OCI-LY7 (cell line): ENCODE measurements at regions not wholly inside any gene's neighbourhood (a gene's known extent, or its start where the extent isn't known, plus 50 kb on each side); places are given as distances from the start of the nearest gene placed in this dataset.

ENCODE experiments used
- BruUV-seq: library from RNA; stranded (reverse); fragments of 400-500 nt; replicated peaks from 2 replicates; lab custom pipeline; 2021; lab: Mats Ljungman, UMichigan
- CTCF ChIA-PET: fragments of 300-600 bp; sonication (Branson Sonifier 250); formaldehyde crosslinking; loops from one replicate; lab custom pipeline; 2022; ENCODE audit warnings: antibody characterized with exemption; ENCODE audit not compliant: unreplicated experiment; lab: Charles Lee
- POLR2A ChIA-PET: fragments of 300-600 bp; sonication (Branson Sonifier 250); formaldehyde crosslinking; loops from one replicate; lab custom pipeline; 2022; ENCODE audit warnings: antibody characterized with exemption; lab: Charles Lee
- DNase-seq: peaks from one replicate; pipeline ENCODE4 v3.0.0-alpha.2; 2015; ENCODE audit warnings: low spot score
- H2AFZ ChIP-seq: fragments of 200-600 bp; sonication (generic), shearing (Covaris generic); 2 replicates; pipeline ENCODE4 v1.6.1; 2014; ENCODE audit warnings: mild to moderate bottlenecking, antibody characterized with exemption, low read length, moderate library complexity
- H3K27ac ChIP-seq: fragments of 200-600 bp; sonication (generic); 2 replicates; pipeline ENCODE4 v1.5.1; 2014; ENCODE audit warnings: mixed run types, low read depth, mild to moderate bottlenecking, moderate library complexity, low read length, inconsistent platforms; ENCODE audit not compliant: poor library complexity, severe bottlenecking
- H3K36me3 ChIP-seq: fragments of 200-600 bp; sonication (generic); 2 replicates; pipeline ENCODE4 v1.6.1; 2014; ENCODE audit warnings: mild to moderate bottlenecking, antibody characterized with exemption, low read length, moderate library complexity, mixed read lengths; ENCODE audit not compliant: insufficient read depth
- H3K4me1 ChIP-seq: fragments of 200-600 bp; sonication (generic); 2 replicates; pipeline ENCODE4 v1.5.1; 2014; ENCODE audit warnings: mild to moderate bottlenecking, low read length; ENCODE audit not compliant: insufficient read depth, poor library complexity, severe bottlenecking
- H3K4me2 ChIP-seq: fragments of 200-600 bp; sonication (generic); 2 replicates; pipeline ENCODE4 v1.6.1; 2014; ENCODE audit warnings: mild to moderate bottlenecking, low read length
- H3K4me3 ChIP-seq: fragments of 200-600 bp; sonication (generic); 2 replicates; pipeline ENCODE4 v1.5.1; 2014; ENCODE audit warnings: mild to moderate bottlenecking, low read depth, low read length; ENCODE audit not compliant: poor library complexity, severe bottlenecking
- H3K79me2 ChIP-seq: fragments of 200-600 bp; sonication (generic); 2 replicates; pipeline ENCODE4 v1.6.1; 2016; ENCODE audit warnings: low read depth, mild to moderate bottlenecking, low read length, moderate library complexity, mixed read lengths; ENCODE audit not compliant: insufficient read depth
- H3K9me2 ChIP-seq: fragments of 200-600 bp; sonication (generic); 2 replicates; pipeline ENCODE4 v1.6.1; 2016; ENCODE audit warnings: mild to moderate bottlenecking, low read length, mixed read lengths; ENCODE audit not compliant: insufficient read depth
- H3K9me3 ChIP-seq: fragments of 200-600 bp; sonication (generic); 2 replicates; pipeline ENCODE4 v1.6.1; 2014; ENCODE audit warnings: mild to moderate bottlenecking, mixed run types, low read length, mixed read lengths
- H4K20me1 ChIP-seq: fragments of 200-600 bp; sonication (generic); 2 replicates; pipeline ENCODE4 v1.6.1; 2014; ENCODE audit warnings: mild to moderate bottlenecking, antibody characterized with exemption, low read length, moderate library complexity, mixed read lengths; ENCODE audit not compliant: insufficient read depth
- EZH2phosphoT487 ChIP-seq: fragments of 200-600 bp; sonication (generic); IDR thresholded peaks from 2 replicates; pipeline ENCODE4 v1.6.1; 2018; ENCODE audit warnings: low read depth, borderline replicate concordance, mild to moderate bottlenecking, mixed run types, antibody characterized with exemption, low read length, moderate library complexity, mixed read lengths
- intact Hi-C: fragments of 100-400 bp; cut with micrococcal nuclease; formaldehyde crosslinking; loops from one replicate; pipeline ENCODE4 v1.10.0; 2022; ENCODE audit not compliant: unreplicated experiment
- TF ChIP-seq, protein P1 (sequence below): fragments of 200-600 bp; sonication (generic); conservative IDR thresholded peaks from 2 replicates; pipeline ENCODE4 v1.5.1; 2014; ENCODE audit warnings: mild to moderate bottlenecking, antibody characterized with exemption, low read length, moderate library complexity, mixed read lengths

DNA sequence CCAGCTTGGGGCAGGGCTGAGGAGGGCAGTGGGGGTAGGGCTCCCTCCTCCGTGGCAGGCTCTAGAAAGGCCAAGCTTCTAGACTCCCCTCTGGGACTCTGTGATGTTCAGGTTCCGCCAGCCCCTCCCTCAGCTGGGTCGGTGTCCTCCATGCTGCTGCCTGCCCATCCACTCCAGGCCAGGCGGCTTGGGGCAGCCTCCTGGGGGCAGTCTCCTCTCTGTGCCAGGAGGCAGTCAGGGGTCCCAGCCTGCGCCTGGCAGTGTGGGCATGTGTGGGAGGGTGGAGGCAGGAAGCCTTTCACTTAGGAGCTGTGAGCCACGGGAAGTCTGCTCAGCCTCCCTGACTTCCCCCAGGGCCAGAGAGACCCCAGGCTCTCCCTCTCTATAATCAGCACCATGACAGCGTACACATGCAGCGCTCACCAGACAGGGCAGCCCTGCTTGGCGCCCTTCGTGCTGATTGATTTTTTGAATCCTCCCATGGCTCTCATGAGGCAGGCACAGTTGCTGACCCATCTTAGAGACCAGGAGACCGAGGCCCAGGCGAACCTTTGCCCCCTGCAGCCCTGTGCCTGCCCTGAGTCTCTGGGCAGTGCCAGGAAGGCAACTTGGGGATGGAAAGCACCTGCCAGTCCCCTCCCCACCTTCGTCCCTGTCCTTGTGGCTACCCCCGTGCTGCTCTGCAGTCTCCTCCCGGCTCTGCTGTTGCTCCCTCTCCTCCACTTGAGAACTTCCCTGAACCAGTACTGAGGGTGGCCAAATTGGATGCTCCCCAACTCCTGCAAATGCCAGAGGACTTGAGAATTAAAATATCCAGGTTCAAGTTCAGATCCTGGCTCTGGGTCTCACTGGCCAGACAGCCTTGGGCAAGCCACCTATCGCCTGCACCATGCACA is 234.7 kb upstream of the GSE1 start:
- Histone ChIP-seq H3K4me1 (no peaks in the 10 kb centered on the region), H3K9me3 (no peaks in the 10 kb centered on the region), H3K27ac (no peak overlapping the region), H3K36me3 (no peaks in the 10 kb centered on the region), H3K4me2 (no peak overlapping the region), H4K20me1 (no peaks in the 10 kb centered on the region), H2AFZ (no peak overlapping the region), H3K79me2 (no peaks in the 10 kb centered on the region), H3K4me3 (no peak overlapping the region), H3K9me2 (no peaks in the 10 kb centered on the region)
- intact Hi-C loops, result no loop called here
- TF ChIP-seq EZH2phosphoT487, result no peak
- TF ChIP-seq, protein P1, sequence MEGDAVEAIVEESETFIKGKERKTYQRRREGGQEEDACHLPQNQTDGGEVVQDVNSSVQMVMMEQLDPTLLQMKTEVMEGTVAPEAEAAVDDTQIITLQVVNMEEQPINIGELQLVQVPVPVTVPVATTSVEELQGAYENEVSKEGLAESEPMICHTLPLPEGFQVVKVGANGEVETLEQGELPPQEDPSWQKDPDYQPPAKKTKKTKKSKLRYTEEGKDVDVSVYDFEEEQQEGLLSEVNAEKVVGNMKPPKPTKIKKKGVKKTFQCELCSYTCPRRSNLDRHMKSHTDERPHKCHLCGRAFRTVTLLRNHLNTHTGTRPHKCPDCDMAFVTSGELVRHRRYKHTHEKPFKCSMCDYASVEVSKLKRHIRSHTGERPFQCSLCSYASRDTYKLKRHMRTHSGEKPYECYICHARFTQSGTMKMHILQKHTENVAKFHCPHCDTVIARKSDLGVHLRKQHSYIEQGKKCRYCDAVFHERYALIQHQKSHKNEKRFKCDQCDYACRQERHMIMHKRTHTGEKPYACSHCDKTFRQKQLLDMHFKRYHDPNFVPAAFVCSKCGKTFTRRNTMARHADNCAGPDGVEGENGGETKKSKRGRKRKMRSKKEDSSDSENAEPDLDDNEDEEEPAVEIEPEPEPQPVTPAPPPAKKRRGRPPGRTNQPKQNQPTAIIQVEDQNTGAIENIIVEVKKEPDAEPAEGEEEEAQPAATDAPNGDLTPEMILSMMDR, result no peak
- DNase-seq, result no peak
- BruUV-seq, result no TSS peak
- POLR2A ChIA-PET, result no interaction called here
- CTCF ChIA-PET, result no interaction called here

DNA sequence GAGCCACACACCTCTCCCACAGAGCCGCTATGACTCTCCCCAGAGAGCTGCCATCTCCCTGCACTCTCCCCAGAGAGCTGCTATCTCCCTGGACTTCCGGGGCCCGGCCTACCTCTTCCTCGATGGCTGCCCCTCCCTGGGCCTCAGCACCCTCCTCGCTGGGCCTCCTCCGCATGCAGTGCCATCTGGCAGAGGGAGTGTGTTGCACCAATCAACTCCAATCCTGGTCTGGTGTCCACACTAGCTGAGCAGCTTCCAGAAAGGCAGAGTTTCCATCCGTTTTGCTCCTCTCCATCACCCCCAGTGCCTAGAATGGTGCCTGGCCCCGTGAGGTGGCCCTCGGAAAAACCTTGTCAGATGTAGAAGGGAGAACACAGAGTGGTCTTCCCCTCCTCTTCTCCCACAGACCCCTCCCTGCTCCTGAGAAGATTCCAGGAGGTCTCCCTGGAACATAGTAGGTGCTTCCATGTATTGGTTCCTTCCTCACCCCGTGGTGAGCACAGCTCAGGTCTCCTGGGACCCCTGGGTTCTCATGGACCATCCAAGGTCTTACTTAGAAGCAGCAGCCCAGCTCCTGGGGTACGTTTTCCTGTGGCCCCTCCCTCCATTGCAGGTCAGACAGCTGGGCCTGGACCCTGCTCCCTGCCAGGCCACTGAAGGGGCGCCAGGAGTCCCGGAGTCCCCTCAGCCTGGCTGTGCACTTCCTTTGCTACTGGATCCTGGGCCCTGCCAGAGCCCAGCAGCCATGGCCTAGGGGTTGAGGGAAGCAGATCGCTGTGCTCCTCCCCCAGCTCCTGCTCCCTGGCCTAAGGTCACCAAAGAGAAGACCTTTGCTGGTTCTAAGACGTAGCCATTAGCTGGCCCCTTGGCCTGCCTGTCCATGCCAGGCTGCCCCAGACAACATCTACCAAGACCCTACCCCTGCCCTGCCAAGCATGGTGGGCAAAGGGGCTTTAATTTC is 233.8 kb upstream of the GSE1 start:
- Histone ChIP-seq H3K4me1 (no peaks in the 10 kb centered on the region), H3K9me3 (no peaks in the 10 kb centered on the region), H3K4me2 (no peak overlapping the region), H3K27ac (no peak overlapping the region), H3K9me2 (no peaks in the 10 kb centered on the region), H2AFZ (no peak overlapping the region), H3K36me3 (no peaks in the 10 kb centered on the region), H4K20me1 (no peaks in the 10 kb centered on the region), H3K4me3 (no peak overlapping the region), H3K79me2 (no peaks in the 10 kb centered on the region)
- intact Hi-C loops, result no loop called here
- TF ChIP-seq, protein P1, result no peak
- TF ChIP-seq EZH2phosphoT487, result no peak
- no TSS peak for BruUV-seq
- POLR2A ChIA-PET, result no interaction called here
- no peak for DNase-seq
- CTCF ChIA-PET, result no interaction called here
